ENCODE measurements at regions not wholly inside any gene's neighbourhood (a gene's known extent, or its start where the extent isn't known, plus 50 kb on each side); places are given as distances from the start of the nearest gene placed in this dataset.
A peak's percentile ranks its signal among the peaks of the same experiment; 100 is the strongest.

DNA sequence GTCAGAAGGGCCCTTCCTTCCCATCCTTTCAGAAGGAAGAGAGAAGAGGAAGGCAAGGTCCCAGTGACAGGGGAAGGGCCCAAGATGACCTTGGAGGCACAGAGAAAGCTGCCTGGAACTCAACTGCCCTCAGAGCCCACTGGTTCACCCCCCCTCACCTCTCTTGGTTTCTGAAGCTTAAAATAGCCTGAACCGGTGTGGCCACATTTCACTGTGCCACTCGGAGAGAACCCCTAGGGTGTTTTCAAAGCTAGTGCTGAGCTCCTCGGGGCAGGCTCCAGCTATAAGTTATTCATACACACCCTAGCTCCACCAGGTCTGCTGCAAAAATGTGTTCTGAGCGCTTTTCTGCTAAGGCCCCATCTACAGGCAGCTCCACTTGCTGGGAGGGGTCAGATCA is 60.9 kb upstream of the ADRB1 start:
- Histone ChIP-seq H3K79me1 (ENCODE audit: low read depth, low read length) (no peaks in the 10 kb centered on the region), H2AFZ (ENCODE audit: low read length) (no peak overlapping the region), H2AK5ac (ENCODE audit: low read depth, low read length) (no peak overlapping the region), H3K9me3 (replicated peaks in 1 of 2; ENCODE audit: control insufficient read depth in 2 of 2, insufficient read depth in 1 of 2, low read depth in 1 of 2, low read length in 2 of 2) (no peaks in the 10 kb centered on the region), H2BK5ac (ENCODE audit: low read length) (no peak overlapping the region), H3K4me3 (ENCODE audit: low read length in 2 of 2) (no peak overlapping the region), H3K9ac (ENCODE audit: low read depth, low read length, poor library complexity) (no peak overlapping the region), H4K91ac (ENCODE audit: low read depth, low read length, poor library complexity) (no peak overlapping the region), H3K36me3 (replicated peaks in 1 of 2; ENCODE audit: control insufficient read depth in 2 of 2, insufficient read depth in 2 of 2, low read length in 2 of 2) (no peaks in the 10 kb centered on the region), H2BK120ac (ENCODE audit: low read depth, low read length) (no peak overlapping the region), H3K27me3 (ENCODE audit: control insufficient read depth in 3 of 3, insufficient read depth in 3 of 3, low read depth in 1 of 3, low read length in 3 of 3) (peaks cover 0 to 12% (median 0%) of the 10 kb centered on the region in 3 experiments), H3K23ac (ENCODE audit: low read depth, low read length, poor library complexity) (no peak overlapping the region), H2BK15ac (ENCODE audit: low read length) (no peak overlapping the region), H3K4ac (ENCODE audit: low read length) (no peak overlapping the region), H4K8ac (ENCODE audit: low read depth, low read length) (no peak overlapping the region), H3K27ac (replicated peaks; ENCODE audit: low read length) (no peak overlapping the region), H3K14ac (ENCODE audit: low read length) (no peak overlapping the region), H3K4me1 (ENCODE audit: control insufficient read depth in 2 of 2, insufficient read depth in 1 of 2, low read depth in 1 of 2, low read length in 2 of 2) (peaks cover 3 to 4% of the 10 kb centered on the region in 2 donors), H3K18ac (ENCODE audit: low read length) (no peak overlapping the region), H3K4me2 (ENCODE audit: insufficient read depth, low read length, poor library complexity, severe bottlenecking) (no peak overlapping the region), H2BK12ac (ENCODE audit: low read length) (no peak overlapping the region)
- no peak for DNase-seq (ENCODE audit: low spot score)
- no CpG with 5 or more reads among the region's 4 CpGs for WGBS, 2 donors (ENCODE audit: extremely low coverage in 2 of 2, insufficient read length in 2 of 2, insufficient replicate concordance in 1 of 2)

- no peaks in the 10 kb centered on the region for H3K9me3 ChIP-seq (replicated peaks in 1 of 2; ENCODE audit: control insufficient read depth in 2 of 2, insufficient read depth in 1 of 2, low read depth in 1 of 2, low read length in 2 of 2)
- H3K23ac ChIP-seq (ENCODE audit: low read depth, low read length, poor library complexity), result no peak overlapping the region
- no peak overlapping the region for H2BK120ac ChIP-seq (ENCODE audit: low read depth, low read length)
- H2BK15ac ChIP-seq (ENCODE audit: low read length), result no peak overlapping the region
- no peak overlapping the region for H3K14ac ChIP-seq (ENCODE audit: low read length)
- H3K9ac ChIP-seq (ENCODE audit: low read depth, low read length, poor library complexity), result no peak overlapping the region
- H3K27ac ChIP-seq (replicated peaks; ENCODE audit: low read length), result no peak overlapping the region
- WGBS, 2 donors (ENCODE audit: extremely low coverage in 2 of 2, insufficient read length in 2 of 2, insufficient replicate concordance in 1 of 2), result no CpG with 5 or more reads among the region's 3 CpGs
- no peak overlapping the region for H3K4me2 ChIP-seq (ENCODE audit: insufficient read depth, low read length, poor library complexity, severe bottlenecking)
- H3K4ac ChIP-seq (ENCODE audit: low read length), result no peak overlapping the region
- peaks cover 0 to 13% (median 0%) of the 10 kb centered on the region in 3 experiments for H3K27me3 ChIP-seq (ENCODE audit: control insufficient read depth in 3 of 3, insufficient read depth in 3 of 3, low read depth in 1 of 3, low read length in 3 of 3)
- no peak overlapping the region for H2BK5ac ChIP-seq (ENCODE audit: low read length)
- no peak overlapping the region for H2AFZ ChIP-seq (ENCODE audit: low read length)
- no peak overlapping the region for H4K8ac ChIP-seq (ENCODE audit: low read depth, low read length)
- no peaks in the 10 kb centered on the region for H3K36me3 ChIP-seq (replicated peaks in 1 of 2; ENCODE audit: control insufficient read depth in 2 of 2, insufficient read depth in 2 of 2, low read length in 2 of 2)
- H2BK12ac ChIP-seq (ENCODE audit: low read length), result no peak overlapping the region
- DNase-seq (ENCODE audit: low spot score), result no peak
- H3K4me3 ChIP-seq (ENCODE audit: low read length in 2 of 2), result no peak overlapping the region
- H3K4me1 ChIP-seq (ENCODE audit: control insufficient read depth in 2 of 2, insufficient read depth in 1 of 2, low read depth in 1 of 2, low read length in 2 of 2), result peaks cover 3 to 4% of the 10 kb centered on the region in 2 donors
- H4K91ac ChIP-seq (ENCODE audit: low read depth, low read length, poor library complexity), result no peak overlapping the region
- H3K18ac ChIP-seq (ENCODE audit: low read length), result no peak overlapping the region
- no peak overlapping the region for H2AK5ac ChIP-seq (ENCODE audit: low read depth, low read length)
- H3K79me1 ChIP-seq (ENCODE audit: low read depth, low read length), result no peaks in the 10 kb centered on the region
These were observed 60.1 kb upstream of the ADRB1 start for GRCh38 chr10:113983552-113983951.

GRCh38 chr10:113985297-113985844 is 58.3 kb upstream of the ADRB1 start:
- Histone ChIP-seq H3K4ac (ENCODE audit: low read length) (no peak overlapping the region), H3K27ac (replicated peaks; ENCODE audit: low read length) (no peak overlapping the region), H3K9ac (ENCODE audit: low read depth, low read length, poor library complexity) (no peak overlapping the region), H3K9me3 (replicated peaks in 1 of 2; ENCODE audit: control insufficient read depth in 2 of 2, insufficient read depth in 1 of 2, low read depth in 1 of 2, low read length in 2 of 2) (no peaks in the 10 kb centered on the region), H3K27me3 (ENCODE audit: control insufficient read depth in 3 of 3, insufficient read depth in 3 of 3, low read depth in 1 of 3, low read length in 3 of 3) (peaks cover 0 to 13% (median 0%) of the 10 kb centered on the region in 3 experiments), H3K36me3 (replicated peaks in 1 of 2; ENCODE audit: control insufficient read depth in 2 of 2, insufficient read depth in 2 of 2, low read length in 2 of 2) (no peaks in the 10 kb centered on the region), H3K14ac (ENCODE audit: low read length) (no peak overlapping the region), H2AK5ac (ENCODE audit: low read depth, low read length) (no peak overlapping the region), H3K18ac (ENCODE audit: low read length) (no peak overlapping the region), H3K4me1 (ENCODE audit: control insufficient read depth in 2 of 2, insufficient read depth in 1 of 2, low read depth in 1 of 2, low read length in 2 of 2) (peaks cover 3 to 4% of the 10 kb centered on the region in 2 donors), H2AFZ (ENCODE audit: low read length) (peak overlapping the region; percentile 53), H2BK120ac (ENCODE audit: low read depth, low read length) (no peak overlapping the region), H3K23ac (ENCODE audit: low read depth, low read length, poor library complexity) (no peak overlapping the region), H2BK12ac (ENCODE audit: low read length) (no peak overlapping the region), H2BK5ac (ENCODE audit: low read length) (no peak overlapping the region), H4K8ac (ENCODE audit: low read depth, low read length) (no peak overlapping the region), H2BK15ac (ENCODE audit: low read length) (no peak overlapping the region), H3K79me1 (ENCODE audit: low read depth, low read length) (no peaks in the 10 kb centered on the region), H3K4me3 (ENCODE audit: low read length in 2 of 2) (no peak overlapping the region), H3K4me2 (ENCODE audit: insufficient read depth, low read length, poor library complexity, severe bottlenecking) (no peak overlapping the region), H4K91ac (ENCODE audit: low read depth, low read length, poor library complexity) (no peak overlapping the region)
- no peak for DNase-seq (ENCODE audit: low spot score)
- no CpG with 5 or more reads among the region's 5 CpGs for WGBS, 2 donors (ENCODE audit: extremely low coverage in 2 of 2, insufficient read length in 2 of 2, insufficient replicate concordance in 1 of 2)

DNA sequence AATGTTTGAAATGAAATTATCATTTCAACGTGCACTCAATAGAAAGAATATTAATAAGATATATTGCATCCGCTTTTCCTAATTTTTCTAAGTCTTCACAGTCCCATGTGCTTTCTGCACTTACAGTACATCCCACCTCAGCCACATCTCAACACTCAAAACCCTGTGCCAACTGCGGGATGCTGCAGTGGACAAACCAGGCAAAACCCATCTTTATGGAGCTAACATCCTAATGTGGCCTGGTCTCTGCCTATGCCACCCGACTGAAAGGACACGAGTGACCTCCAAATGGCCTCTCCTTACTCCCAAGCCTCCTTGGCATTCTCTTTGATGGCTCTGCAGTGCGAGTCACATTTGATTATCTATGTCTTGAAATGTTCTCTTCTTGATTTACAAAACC is 57.4 kb upstream of the ADRB1 start:
- H3K36me3 ChIP-seq (replicated peaks in 1 of 2; ENCODE audit: control insufficient read depth in 2 of 2, insufficient read depth in 2 of 2, low read length in 2 of 2), result no peaks in the 10 kb centered on the region
- no CpG with 5 or more reads among the region's 6 CpGs for WGBS, 2 donors (ENCODE audit: extremely low coverage in 2 of 2, insufficient read length in 2 of 2, insufficient replicate concordance in 1 of 2)
- no peak overlapping the region for H3K14ac ChIP-seq (ENCODE audit: low read length)
- H2AFZ ChIP-seq (ENCODE audit: low read length), result no peak overlapping the region
- H3K9ac ChIP-seq (ENCODE audit: low read depth, low read length, poor library complexity), result no peak overlapping the region
- H3K79me1 ChIP-seq (ENCODE audit: low read depth, low read length), result no peaks in the 10 kb centered on the region
- H3K4me2 ChIP-seq (ENCODE audit: insufficient read depth, low read length, poor library complexity, severe bottlenecking), result no peak overlapping the region
- no peak overlapping the region for H2BK15ac ChIP-seq (ENCODE audit: low read length)
- no peak overlapping the region for H2AK5ac ChIP-seq (ENCODE audit: low read depth, low read length)
- no peak overlapping the region for H2BK12ac ChIP-seq (ENCODE audit: low read length)
- no peak overlapping the region for H2BK120ac ChIP-seq (ENCODE audit: low read depth, low read length)
- no peak overlapping the region for H3K18ac ChIP-seq (ENCODE audit: low read length)
- H3K27me3 ChIP-seq (ENCODE audit: control insufficient read depth in 3 of 3, insufficient read depth in 3 of 3, low read depth in 1 of 3, low read length in 3 of 3), result peaks cover 0 to 17% (median 0%) of the 10 kb centered on the region in 3 experiments
- no peak overlapping the region for H3K23ac ChIP-seq (ENCODE audit: low read depth, low read length, poor library complexity)
- no peak overlapping the region for H4K91ac ChIP-seq (ENCODE audit: low read depth, low read length, poor library complexity)
- H3K4me1 ChIP-seq (ENCODE audit: control insufficient read depth in 2 of 2, insufficient read depth in 1 of 2, low read depth in 1 of 2, low read length in 2 of 2), result peaks cover 3 to 4% of the 10 kb centered on the region in 2 donors
- no peak for DNase-seq (ENCODE audit: low spot score)
- no peaks in the 10 kb centered on the region for H3K9me3 ChIP-seq (replicated peaks in 1 of 2; ENCODE audit: control insufficient read depth in 2 of 2, insufficient read depth in 1 of 2, low read depth in 1 of 2, low read length in 2 of 2)
- H3K4ac ChIP-seq (ENCODE audit: low read length), result no peak overlapping the region
- H2BK5ac ChIP-seq (ENCODE audit: low read length), result no peak overlapping the region
- H4K8ac ChIP-seq (ENCODE audit: low read depth, low read length), result no peak overlapping the region
- H3K27ac ChIP-seq (replicated peaks; ENCODE audit: low read length), result no peak overlapping the region
- no peak overlapping the region for H3K4me3 ChIP-seq (ENCODE audit: low read length in 2 of 2)
